Cardiac muscle cell (in vitro differentiated cells and primary cell): ENCODE measurements at regions not wholly inside any gene's neighbourhood (a gene's known extent, or its start where the extent isn't known, plus 50 kb on each side); places are given as distances from the start of the nearest gene placed in this dataset.

Source experiments
- DNase-seq, 2 donors: peaks; one replicate each; pipeline versions ENCODE4 v3.0.0 to v3.0.0-alpha.2; 2010 to 2017; ENCODE audit warnings: low read depth in 1 of 2, low spot score in 1 of 2
- H3K27ac ChIP-seq: fragments of 200-600 bp; sonication (generic); 2 replicates; pipeline ENCODE4 v1.5.1; 2016
- H3K27me3 ChIP-seq: fragments of 200-600 bp; sonication (generic); 2 replicates; pipeline ENCODE4 v1.6.0; 2016; ENCODE audit warnings: control low read depth
- H3K36me3 ChIP-seq: fragments of 200-600 bp; sonication (generic); 2 replicates; pipeline ENCODE4 v1.5.1; 2016; ENCODE audit warnings: control low read depth
- H3K4me1 ChIP-seq: fragments of 200-600 bp; sonication (generic); 2 replicates; pipeline ENCODE4 v1.8.1; 2017; ENCODE audit warnings: low read depth, mild to moderate bottlenecking, mixed run types
- H3K4me3 ChIP-seq: fragments of 200-600 bp; sonication (generic); 2 replicates; pipeline ENCODE4 v1.5.1; 2016; ENCODE audit warnings: mild to moderate bottlenecking
- H3K9me3 ChIP-seq: fragments of 200-600 bp; sonication (generic); 2 replicates; pipeline ENCODE4 v1.5.1; 2017; ENCODE audit warnings: low read depth, mild to moderate bottlenecking, control low read depth
- TF ChIP-seq, protein P1 (sequence below): IDR thresholded peaks from 2 replicates; pipeline ENCODE4 v1.5.1; 2012; ENCODE audit warnings: low read depth, mild to moderate bottlenecking, low read length

DNA sequence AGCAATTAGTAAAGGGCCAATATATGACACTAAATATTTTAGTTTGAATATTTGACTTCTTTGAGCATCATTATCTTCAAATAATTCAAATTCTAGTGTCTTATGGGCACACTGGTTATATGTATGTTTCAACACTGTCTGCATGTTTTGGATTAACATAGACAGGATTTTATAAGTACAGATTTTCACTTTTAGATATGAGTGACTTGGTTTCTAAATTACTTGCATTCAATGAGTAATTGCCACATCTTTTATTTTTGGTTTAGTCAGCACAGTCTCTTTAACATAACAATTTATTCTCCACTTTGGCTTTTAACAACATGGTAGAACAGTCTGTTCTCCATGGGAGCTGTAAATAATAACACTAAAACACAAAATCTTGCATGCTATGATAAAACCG is 674.8 kb downstream of the TBL1XR1 start:
- H3K4me3 ChIP-seq: no peak overlapping the region
- TF ChIP-seq, protein P1, sequence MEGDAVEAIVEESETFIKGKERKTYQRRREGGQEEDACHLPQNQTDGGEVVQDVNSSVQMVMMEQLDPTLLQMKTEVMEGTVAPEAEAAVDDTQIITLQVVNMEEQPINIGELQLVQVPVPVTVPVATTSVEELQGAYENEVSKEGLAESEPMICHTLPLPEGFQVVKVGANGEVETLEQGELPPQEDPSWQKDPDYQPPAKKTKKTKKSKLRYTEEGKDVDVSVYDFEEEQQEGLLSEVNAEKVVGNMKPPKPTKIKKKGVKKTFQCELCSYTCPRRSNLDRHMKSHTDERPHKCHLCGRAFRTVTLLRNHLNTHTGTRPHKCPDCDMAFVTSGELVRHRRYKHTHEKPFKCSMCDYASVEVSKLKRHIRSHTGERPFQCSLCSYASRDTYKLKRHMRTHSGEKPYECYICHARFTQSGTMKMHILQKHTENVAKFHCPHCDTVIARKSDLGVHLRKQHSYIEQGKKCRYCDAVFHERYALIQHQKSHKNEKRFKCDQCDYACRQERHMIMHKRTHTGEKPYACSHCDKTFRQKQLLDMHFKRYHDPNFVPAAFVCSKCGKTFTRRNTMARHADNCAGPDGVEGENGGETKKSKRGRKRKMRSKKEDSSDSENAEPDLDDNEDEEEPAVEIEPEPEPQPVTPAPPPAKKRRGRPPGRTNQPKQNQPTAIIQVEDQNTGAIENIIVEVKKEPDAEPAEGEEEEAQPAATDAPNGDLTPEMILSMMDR: no peak
- no peaks in the 10 kb centered on the region for H3K4me1 ChIP-seq
- DNase-seq: no peak
- H3K27ac ChIP-seq: no peak overlapping the region
- no peaks in the 10 kb centered on the region for H3K36me3 ChIP-seq
- H3K9me3 ChIP-seq: no peaks in the 10 kb centered on the region
- no peaks in the 10 kb centered on the region for H3K27me3 ChIP-seq

DNA sequence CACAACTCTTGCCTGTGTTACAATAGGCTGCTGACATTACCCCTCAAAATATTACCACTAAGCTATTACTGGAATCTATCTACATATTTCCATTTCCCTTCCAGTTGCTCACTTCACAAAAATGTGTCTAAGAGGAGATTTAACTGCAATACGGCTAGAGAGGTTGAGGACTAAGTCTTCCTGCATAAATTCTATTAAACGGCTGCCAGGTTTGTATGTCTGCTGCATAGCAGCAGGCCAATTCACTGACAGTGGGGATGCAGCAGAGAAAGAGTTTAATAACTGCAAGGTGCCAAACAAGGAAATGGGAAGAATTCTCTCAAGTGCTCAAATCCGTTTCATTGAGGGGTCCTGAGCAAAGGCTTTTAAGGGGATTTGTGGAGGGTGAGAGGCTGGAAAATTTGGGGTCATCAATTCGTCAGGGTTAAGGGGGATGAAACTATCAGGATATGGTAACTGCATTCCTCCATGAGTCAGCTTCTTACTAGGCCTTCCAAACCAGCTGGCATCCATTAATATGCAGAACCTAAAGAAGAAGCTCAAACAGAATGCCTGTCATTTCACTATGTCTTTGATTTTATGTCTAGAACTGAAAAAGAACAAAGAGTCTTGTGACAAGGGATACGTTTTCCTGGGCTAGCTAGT is 675.6 kb downstream of the TBL1XR1 start:
- Histone ChIP-seq H3K36me3 (no peaks in the 10 kb centered on the region), H3K4me3 (no peak overlapping the region), H3K27ac (no peak overlapping the region), H3K27me3 (no peaks in the 10 kb centered on the region), H3K9me3 (no peaks in the 10 kb centered on the region), H3K4me1 (no peaks in the 10 kb centered on the region)
- TF ChIP-seq, protein P1: no peak
- DNase-seq: peak in 1 of 2 donors; percentile 29

DNA sequence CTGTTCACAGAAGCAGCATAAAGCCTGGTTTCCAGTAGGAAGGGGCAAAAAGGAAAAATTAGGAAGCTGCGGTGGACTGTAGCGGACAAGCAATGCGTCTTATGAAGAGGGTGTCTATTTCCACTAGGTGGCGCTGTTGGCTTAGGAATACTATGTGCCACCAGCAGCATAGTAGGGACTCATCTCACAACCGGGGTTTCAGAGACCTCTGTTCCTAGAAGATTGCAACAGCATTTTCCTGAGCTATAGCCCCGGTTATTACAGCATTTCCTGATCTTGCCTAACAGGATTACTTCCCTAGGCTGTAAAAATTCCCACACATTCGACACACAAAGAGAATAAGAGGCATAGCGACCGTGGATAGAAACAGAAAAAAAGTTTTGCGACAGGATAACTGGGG is 683.0 kb downstream of the TBL1XR1 start:
- Histone ChIP-seq H3K4me3 (no peak overlapping the region), H3K4me1 (no peaks in the 10 kb centered on the region), H3K36me3 (no peaks in the 10 kb centered on the region), H3K27me3 (no peaks in the 10 kb centered on the region), H3K9me3 (no peaks in the 10 kb centered on the region), H3K27ac (no peak overlapping the region)
- peak; percentile 9 to 78 for DNase-seq
- TF ChIP-seq, protein P1: peak; percentile 48

DNA sequence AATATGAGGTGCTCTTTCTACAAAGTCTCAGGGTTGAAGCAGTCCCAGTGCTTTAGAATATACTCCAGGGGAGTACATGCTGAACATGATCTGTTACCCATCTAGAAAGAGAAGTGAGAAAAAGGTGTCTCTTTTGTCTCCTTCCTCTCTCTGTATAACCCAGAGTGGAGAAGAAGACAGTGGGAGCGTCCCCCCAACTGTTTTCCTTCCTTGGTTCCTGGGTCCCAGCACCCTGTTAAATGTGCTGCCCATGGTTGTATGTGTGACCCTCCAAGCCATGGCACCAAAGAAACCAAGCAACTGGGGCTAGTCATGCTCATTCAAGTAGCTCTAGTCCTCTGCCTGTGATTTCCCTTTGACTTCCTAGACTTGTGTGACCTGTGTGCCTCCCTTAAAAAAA is 683.7 kb downstream of the TBL1XR1 start:
- DNase-seq: peak; percentile 3 to 6
- TF ChIP-seq, protein P1: no peak
- no peak overlapping the region for H3K4me3 ChIP-seq
- no peak overlapping the region for H3K27ac ChIP-seq
- no peaks in the 10 kb centered on the region for H3K27me3 ChIP-seq
- no peaks in the 10 kb centered on the region for H3K9me3 ChIP-seq
- H3K36me3 ChIP-seq: no peaks in the 10 kb centered on the region
- H3K4me1 ChIP-seq: no peaks in the 10 kb centered on the region

DNA sequence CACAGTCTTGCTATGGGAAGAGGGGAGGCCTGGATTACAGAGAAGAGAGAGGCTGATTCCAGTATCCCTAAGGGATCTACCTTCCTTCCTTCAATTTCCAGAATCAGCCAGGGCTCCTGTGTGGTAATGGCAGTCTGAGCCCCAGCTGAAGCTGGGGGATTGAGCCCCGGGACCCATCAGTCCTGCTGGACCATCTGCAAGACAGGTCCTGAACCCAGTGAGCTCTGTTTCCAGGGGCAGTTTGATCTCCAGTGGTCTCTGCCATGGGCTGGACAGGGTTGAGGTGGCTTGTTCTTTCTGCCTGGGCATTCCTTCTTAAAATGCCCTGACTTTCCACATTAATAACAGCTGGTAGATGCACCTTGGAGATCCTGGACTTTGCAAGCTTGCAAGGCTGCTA is 685.2 kb downstream of the TBL1XR1 start:
- Histone ChIP-seq H3K36me3 (no peaks in the 10 kb centered on the region), H3K4me1 (no peaks in the 10 kb centered on the region), H3K9me3 (no peaks in the 10 kb centered on the region), H3K4me3 (no peak overlapping the region), H3K27ac (no peak overlapping the region), H3K27me3 (no peaks in the 10 kb centered on the region)
- TF ChIP-seq, protein P1: no peak
- no peak for DNase-seq

DNA sequence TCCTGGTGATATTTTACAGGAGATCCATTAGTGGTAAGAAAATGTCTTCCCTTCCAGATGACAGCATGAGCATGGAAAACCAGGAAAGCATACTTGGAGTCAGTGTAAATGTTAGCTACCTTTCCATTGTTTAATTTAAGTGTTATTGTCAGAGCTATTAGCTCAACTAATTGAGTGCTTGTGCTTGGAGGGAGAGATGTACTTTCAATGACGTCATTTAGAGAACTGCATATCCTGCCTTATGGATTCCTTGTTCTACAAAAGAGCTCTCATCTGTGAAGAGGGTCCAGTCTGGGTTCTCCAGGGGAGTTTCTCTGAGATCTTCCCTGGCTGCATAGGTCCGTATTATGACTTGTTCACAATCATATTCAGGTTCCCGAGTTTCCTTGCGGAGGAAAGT is 687.2 kb downstream of the TBL1XR1 start:
- no peak overlapping the region for H3K27ac ChIP-seq
- TF ChIP-seq, protein P1: no peak
- DNase-seq: no peak
- no peaks in the 10 kb centered on the region for H3K9me3 ChIP-seq
- H3K4me1 ChIP-seq: no peaks in the 10 kb centered on the region
- H3K4me3 ChIP-seq: no peak overlapping the region
- H3K36me3 ChIP-seq: no peaks in the 10 kb centered on the region
- no peaks in the 10 kb centered on the region for H3K27me3 ChIP-seq
